Activated CD4-positive, CD25-positive, alpha-beta regulatory T cell treated with anti-CD3 and anti-CD28 coated beads, Interleukin-2, amount 50 U/mL, for 72 hours (primary cell): ENCODE measurements at regions not wholly inside any gene's neighbourhood (a gene's known extent, or its start where the extent isn't known, plus 50 kb on each side); places are given as distances from the start of the nearest gene placed in this dataset.
"Not testable (repeated sequence)": the region's sequence is repeated elsewhere in the genome, so short reads cannot be mapped to it uniquely, and the experiment has no call there.

Source experiments
- DNase-seq: peaks from one replicate; pipeline ENCODE4 v3.0.0; 2021

- no peak for DNase-seq
Observed at GRCh38 chr2:37783545-37783944, 112.1 kb upstream of the CDC42EP3 start.

- no peak for DNase-seq
Observed at GRCh38 chr2:37784071-37784758, 112.8 kb upstream of the CDC42EP3 start.

- no peak for DNase-seq
Observed at GRCh38 chr2:37784759-37785149, 113.3 kb upstream of the CDC42EP3 start.

DNA sequence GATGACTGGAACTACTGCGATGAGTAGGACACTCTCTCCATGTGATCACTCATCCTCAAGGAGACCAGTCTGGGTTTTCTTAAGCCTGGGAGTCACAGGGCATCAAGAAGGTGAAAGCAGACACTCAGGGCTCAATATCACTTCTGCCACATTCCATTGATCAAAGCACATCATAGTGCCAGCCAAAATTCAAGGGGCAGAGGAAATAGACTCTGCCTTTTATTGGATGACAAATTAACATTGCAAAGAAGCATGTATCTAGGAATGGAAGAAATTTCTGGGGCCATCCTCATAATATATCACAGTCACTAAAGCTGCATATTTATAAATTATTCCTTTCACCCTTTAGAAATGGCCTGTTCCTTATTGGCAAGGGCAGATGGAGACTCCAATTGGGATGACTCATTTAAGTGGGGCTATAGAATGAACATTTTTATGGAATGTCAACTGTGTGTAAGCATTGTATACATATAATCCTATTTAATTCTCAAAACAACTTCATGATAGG lies 114.8 kb upstream of the CDC42EP3 start:
- DNase-seq, result no peak

DNA sequence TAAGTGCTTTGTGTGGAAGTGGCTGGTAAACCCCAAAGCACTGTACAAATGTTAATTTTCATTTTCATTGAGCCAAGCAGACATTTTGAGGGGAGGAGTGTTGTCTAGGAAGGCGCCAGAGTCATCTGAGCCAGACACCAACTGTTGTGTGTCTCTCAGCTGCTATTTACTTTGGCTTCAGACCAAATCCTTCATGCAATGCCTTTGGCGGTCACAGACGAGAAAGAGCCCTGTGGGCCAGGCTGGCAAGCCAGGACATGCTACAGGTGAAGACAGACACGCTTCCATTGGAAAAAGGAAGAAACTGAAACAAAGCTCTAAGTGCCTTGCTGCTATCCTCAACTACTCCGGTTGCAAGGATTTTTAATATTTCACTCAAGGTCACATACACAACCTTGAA lies 115.4 kb upstream of the CDC42EP3 start:
- DNase-seq, result no peak

GRCh38 chr2:37788602-37789209 lies 117.3 kb upstream of the CDC42EP3 start:
- DNase-seq, result no peak

DNA sequence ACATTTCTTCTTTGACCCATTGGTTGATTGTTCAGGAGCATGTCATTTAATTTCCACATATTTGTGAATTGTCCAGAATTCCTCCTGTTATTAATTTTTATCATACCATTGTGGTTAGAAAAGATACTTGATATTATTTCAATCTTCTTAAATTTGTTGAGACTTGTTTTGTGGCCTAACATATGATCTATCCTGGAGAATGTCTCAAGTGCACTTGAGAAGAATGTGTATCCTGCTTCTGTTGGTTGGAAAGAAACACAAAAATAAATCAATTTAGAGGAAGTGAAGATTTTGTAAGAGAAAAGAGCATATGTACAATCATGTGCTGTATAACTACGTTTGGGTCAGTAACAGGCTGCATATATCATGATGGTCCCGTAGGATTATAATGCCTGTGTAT lies 118.6 kb upstream of the CDC42EP3 start:
- no peak for DNase-seq

DNA sequence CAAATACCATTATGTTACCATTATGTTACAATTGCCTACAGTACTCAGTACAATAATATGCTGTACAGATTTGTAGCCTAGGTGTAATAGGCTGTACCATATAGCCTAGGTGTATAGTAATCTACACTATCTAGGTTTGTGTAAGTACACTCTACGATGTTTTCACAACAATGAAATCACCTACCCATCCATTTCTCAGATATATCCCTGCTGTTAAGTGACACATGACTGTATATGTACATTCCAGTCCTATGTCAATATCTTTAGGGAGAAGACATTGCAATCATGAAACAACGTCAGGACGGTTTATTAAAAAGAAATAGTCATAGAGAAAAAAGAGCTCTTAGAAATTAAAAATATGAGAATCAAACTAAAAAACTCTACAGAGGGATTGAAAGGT lies 119.0 kb upstream of the CDC42EP3 start:
- DNase-seq, result no peak

DNA sequence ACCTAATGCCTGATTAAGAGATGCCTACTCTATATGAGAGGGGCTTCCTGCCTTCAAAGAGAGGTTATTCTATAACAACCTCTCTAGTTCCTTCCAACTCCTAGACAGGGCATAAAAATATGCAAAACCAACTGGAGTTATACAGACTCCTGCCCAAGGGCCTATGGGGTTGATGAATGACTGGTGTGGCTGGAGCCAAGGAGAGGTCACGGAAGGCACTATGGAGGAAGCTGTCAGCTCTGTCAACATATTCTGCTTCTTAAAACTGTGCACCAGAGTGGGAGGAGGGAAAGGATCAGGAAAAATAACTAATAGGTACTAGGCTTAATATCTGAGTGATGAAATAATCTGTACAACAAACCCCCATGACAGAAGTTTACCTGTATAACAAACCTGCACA lies 120.9 kb upstream of the CDC42EP3 start:
- no peak for DNase-seq

DNA sequence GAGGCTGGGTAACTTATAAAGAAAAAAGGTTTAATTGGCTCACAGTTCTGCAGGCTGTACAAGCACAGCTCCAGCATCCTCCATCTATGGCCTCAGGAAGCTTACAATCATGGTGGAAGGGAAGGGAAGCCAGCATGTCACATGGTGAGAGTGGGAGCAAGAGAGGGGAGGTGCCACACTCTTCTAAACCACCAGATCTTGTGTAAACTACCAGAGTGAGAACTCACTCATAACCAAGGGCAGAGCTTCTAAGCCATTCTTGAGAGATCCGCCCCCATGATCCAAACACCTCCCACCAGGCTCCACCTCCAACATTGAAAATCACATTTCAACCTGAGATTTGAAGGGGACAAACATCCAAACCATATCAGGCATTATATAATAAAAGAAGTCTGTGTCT lies 121.6 kb upstream of the CDC42EP3 start:
- no peak for DNase-seq

DNA sequence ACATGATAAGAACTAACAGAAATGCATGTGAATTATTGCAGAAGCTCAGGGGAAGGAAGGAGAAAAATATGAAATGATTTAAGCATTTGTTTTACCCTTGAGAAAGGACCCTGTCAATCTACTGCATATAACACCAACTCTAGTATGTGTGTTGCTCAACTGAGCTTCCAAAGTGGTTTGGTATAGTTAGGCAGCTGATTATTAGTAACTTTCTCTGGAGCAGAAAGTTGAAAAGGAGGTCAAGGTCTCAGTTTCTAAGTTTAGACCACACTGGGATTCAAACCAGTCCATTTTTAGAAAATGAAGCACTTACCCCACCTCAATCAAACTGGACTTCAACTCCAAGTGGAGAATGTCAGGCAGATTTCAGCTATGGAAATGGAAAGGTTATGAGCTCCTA lies 123.3 kb upstream of the CDC42EP3 start:
- no peak for DNase-seq

DNA sequence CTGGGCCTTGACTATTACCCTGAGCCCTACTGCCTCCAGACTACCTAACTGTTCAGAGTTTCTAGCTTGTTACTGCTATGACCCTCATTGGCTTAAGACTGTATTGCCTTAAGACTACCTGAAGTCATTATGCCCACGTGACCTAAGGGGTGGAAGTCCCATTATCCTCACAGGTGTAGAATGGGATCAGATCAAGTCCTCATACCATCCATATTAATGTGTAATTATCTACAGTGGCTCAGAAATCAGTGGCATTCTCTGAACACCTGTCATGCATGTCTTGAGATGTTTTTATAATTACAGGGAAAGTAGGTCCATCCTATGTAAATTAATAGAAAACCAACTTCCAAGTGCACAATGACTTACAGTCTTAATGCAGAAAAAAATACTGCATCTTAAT lies 124.0 kb upstream of the CDC42EP3 start:
- DNase-seq, result no peak

DNA sequence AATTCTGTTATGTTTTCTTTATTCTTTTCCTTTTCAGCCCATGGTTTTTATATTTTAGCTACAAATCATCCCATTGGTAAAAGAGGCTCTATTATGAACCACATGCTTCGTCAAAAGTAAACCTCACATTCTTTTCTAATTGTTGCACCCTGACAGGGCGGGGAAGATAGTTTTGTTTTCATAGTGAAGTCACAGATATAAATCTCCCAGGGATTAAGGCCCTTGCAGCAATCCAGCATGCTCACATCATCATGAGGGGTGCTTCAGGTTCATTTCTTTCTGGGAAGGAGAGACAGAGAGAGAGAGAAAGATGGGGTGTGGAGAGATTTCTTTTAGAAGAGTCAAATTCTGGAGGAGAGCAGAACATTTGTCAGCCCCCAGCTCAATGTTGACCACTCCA lies 124.5 kb upstream of the CDC42EP3 start:
- no peak for DNase-seq

- no peak for DNase-seq
Observed at GRCh38 chr2:37796481-37796880, 125.0 kb upstream of the CDC42EP3 start.

DNA sequence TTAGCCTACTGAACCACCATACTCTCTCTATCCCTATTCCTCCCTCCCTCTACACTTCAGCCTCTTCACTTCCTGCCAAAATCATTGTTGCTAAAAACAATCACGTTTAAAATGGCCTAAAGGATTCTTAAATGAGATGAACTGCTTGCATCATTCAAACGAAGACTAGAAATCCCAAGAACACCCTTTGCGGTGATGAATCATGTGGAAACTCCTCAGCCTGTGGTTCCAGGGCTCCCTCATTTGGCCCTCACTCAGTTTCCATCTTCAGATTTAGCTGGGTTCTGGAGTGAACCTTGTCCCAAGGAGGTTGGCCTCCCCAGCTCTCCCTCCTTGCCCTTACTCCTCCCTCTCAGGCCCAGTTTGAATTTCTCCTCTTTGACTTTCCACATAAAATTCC lies 125.6 kb upstream of the CDC42EP3 start:
- DNase-seq, result no peak

DNA sequence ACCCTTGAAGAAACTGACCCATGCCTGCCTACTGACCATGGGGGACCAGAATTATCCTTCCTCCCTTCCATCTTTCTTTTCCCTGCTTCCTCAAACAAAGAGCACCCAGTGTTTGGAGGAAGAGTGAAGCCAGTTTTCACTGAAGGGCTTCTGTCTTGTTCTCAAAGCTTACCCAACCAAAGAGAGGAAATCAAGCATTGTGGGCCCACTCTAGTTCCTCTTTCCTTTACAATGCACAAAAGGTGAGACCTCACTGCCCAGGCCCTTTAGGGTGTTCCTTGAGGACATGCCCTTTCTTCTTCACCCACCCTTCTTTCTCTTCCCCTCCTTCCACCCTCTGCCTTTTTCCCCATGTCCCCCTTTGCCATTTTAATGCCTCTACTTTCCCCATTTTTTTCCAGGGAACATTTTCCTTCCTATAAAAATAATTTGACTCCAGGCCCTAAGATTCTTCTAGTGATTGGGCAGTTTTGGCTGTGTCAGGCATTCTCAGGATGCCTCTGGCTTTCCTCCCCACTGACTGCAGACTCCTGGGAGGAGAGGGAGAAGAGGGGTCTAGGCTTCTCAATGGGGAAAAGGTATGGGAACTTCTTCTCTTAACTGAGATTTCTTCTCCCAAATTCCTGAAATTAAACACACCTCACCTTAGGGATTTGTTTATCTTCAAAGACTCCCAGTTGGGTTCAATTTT lies 126.6 kb upstream of the RMDN2 start:
- no peak for DNase-seq

GRCh38 chr2:37800176-37800858 lies 124.8 kb upstream of the RMDN2 start:
- DNase-seq, result no peak

GRCh38 chr2:37802211-37802752 lies 122.8 kb upstream of the RMDN2 start:
- no peak for DNase-seq

DNA sequence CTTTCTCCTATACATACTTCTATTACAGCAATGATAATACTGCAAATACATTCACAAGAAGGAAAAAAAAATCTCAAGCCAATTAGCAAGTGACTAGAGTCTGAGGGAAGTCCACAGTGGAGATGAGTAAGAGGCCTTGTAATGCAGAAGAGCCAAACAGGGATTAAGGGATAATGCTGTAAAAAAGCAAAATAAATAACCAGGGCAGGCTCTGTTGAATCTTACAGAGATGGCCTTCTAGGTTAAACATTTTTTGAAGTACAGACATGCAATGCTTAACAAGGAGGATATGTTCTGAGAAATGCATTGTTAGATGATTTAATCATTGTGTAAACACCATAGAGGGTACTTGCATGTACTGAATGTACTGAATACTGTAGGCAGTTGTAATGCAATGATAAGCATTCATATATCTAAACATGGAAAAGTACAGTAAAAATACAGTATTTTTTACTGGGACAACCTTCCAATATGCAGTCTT lies 122.1 kb upstream of the RMDN2 start:
- DNase-seq, result no peak

- DNase-seq, result not testable (repeated sequence)
Observed at GRCh38 chr2:37806004-37806403, 119.1 kb upstream of the RMDN2 start.

DNA sequence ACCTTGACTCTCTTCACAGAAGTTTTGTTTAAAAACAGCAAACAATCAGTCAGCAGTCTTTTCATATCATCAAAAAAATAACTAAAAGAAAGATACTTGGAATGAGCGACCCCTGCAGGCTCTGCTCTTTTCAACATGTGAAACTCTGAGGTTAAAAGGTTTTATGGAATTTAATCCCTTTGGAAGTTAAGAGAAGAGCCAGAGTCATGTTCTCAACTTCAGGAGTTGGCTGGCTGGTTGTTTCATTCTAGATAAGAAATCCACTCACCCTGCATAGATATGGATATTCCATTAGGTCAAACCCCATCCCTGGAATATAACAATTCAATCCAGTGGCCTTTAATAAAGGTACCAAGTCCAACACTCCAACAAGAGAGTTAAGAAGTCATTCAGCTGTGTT lies 115.6 kb upstream of the RMDN2 start:
- DNase-seq, result no peak

- no peak for DNase-seq
Observed at GRCh38 chr2:37809931-37810570, 115.0 kb upstream of the RMDN2 start.

DNA sequence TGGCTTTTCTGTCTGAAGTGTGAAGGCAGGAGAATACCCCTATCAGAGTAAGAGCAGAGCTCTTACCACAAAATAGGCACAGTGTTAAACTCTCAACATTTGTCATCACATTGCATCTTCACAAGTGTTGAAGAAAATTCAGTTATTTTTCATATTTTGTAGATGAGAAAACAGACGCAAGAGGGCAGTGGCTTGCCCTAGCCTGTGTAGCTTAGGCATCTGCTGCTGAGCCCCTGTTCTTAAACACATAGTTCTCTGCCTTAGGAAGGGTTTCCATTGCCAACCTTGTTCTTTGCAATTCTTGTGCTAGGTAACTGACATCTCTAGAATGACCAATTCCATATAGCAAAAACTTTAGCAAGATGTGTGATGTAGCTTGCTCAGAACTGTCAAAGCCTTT lies 112.7 kb upstream of the RMDN2 start:
- no peak for DNase-seq
